NT2/D1 (cell line): ENCODE measurements at regions not wholly inside any gene's neighbourhood (a gene's known extent, or its start where the extent isn't known, plus 50 kb on each side); places are given as distances from the start of the nearest gene placed in this dataset.

Source experiments
- SUZ12 ChIP-seq: IDR thresholded peaks from 2 replicates; pipeline ENCODE4 v1.6.1; 2011; ENCODE audit not compliant: insufficient read length, insufficient read depth; ENCODE audit errors: extremely low read depth
- ZNF274 ChIP-seq: IDR thresholded peaks from 2 replicates; pipeline ENCODE4 v1.6.1; 2011; ENCODE audit warnings: mild to moderate bottlenecking, low read depth, low read length

- TF ChIP-seq ZNF274: no peak
- TF ChIP-seq SUZ12: no peak
These were observed 208.9 kb upstream of the TPM1 start for GRCh38 chr15:62833646-62834045.
